ENCODE measurements at regions not wholly inside any gene's neighbourhood (a gene's known extent, or its start where the extent isn't known, plus 50 kb on each side); places are given as distances from the start of the nearest gene placed in this dataset.
"Not testable (repeated sequence)": the region's sequence is repeated elsewhere in the genome, so short reads cannot be mapped to it uniquely, and the experiment has no call there.

DNA sequence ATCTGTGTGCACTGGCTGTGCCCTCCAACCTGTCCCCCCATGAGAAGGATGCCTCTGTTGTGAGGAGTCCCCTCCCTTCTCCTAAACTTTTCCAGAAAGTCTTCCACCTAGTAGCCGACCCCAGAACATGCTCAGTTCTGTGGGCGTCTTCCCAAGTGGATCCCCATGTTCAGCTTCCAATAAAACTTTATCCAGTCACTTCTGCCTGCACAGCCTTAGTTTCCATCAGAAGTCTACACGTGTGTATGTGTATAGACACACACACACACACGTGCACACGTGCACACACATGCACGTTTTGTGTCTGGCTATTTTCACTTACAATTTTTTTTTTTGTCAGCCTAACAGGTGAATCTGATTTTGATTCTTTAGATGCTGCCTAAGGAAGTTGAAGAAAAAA is 115.1 kb downstream of the RTP5 start:
- no peak for DNase-seq

DNA sequence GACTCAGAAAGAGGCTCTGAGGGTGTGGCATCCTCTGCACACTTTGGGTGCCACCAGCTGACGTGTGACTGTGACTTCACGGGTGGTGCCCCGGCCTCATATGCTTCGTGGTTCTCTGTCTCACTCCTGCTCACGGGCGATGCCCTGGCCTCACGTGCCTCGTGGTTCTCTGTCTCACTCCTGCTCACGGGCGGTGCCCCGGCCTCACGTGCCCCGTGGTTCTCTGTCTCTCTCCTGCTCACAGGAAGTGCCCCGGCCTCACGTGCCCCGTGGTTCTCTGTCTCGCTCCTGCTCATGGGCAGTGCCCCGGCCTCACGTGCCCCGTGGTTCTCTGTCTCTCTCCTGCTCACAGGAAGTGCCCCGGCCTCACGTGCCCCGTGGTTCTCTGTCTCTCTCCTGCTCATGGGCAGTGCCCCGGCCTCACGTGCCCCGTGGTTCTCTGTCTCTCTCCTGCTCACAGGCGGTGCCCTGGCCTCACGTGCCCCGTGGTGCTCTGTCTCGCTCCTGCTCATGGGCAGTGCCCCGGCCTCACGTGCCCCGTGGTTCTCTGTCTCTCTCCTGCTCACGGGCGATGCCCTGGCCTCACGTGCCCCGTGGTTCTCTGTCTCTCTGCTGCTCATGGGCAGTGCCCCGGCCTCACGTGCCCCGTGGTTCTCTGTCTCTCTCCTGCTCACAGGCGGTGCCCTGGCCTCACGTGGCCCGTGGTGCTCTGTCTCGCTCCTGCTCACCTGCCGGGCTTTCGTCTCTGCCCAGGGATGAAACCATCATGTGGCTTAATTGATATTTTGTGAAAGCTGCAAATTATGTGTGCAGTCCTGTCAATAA is 115.8 kb downstream of the RTP5 start:
- not testable (repeated sequence) for DNase-seq

DNA sequence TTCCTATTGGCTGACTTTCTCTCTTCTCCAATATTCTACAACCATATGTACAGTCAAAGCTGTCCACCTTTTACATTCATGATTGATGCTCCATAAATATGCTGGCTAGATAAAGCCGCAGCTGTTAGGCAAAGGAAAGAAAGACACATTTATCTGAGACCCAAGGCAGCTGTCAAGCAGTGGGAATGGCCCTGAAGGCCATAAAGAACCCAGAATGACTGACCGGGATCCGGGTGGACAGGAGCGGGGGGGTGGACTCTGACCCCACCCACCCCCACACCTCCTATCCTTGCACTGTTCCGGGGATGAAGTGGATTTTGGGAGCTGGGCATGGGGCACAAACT is 116.4 kb downstream of the RTP5 start:
- DNase-seq: no peak

DNA sequence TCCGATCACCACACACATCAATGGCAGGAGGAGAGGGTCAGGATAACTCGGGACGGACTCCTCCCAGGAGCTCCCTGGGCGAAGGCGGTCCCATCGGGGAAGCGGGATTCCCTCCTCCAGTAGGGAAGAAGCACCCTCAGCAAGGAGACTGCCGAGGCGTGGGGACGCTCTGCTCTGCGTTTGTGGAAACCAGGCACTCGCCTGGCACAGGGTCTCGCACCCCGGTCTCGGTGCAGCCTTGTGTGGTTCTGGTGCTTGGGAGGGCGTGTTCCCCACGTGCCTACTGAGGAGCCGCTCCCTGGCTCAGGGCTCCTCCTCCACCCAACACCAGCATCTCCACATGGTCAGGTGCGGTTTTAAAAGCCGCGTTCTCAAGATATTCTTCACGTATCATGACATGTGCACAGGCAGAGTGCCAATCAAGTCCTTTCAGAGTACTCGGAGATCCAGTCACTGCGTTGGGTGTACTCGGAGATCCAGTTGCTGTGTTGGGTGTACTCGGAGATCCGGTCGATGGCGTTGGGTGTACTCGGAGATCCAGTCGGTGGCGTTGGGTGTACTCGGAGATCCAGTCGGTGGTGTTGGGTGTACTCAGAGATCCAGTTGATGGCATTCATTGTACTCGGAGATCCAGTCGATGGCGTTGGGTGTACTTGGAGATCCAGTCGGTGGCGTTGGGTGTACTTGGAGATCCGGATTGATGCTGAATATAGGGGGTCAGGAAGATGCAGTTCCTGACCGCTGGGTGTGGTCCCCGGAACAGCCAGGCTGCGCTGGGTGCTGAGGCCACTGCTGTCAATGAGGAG is 117.5 kb downstream of the RTP5 start:
- no peak for DNase-seq

DNA sequence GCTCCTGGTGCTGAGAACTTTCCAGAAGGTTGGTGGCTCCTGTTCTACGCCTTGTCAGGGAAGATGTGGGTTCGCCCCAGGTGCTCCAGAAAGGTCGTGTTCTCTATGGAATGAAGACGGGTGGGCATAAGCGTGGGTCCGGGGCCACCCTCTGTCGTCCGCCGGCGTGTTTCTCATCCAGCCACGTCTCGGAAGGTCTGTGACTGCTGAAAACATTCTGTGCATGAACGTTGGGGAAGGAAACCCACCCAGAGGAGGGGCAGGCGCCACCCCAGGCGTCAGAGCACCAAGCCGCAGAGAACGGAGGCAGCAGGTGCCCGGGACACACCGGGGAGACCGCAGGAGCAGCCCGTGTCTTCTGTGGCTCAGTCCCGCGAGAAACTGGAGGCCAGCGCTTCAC is 118.2 kb downstream of the RTP5 start:
- DNase-seq: no peak

DNA sequence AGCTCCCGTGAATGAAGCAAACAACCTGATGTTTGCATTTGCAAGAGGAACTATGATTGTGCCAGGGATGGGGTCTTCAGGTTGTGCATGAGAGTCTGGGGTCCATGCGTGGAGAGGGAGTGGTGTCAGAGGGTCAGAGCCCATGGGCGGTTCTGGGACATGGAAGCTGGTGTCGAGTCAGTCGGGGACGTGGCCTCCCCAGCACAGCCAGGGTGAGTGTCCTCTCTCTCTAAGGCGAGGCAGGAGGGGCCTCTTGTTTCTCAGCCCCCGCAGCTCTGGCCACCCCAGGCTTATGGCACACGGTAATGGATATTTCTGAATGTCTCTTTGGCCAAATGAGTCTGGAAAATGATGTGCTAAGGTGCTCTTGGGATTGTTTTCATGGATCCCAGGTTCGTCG is 118.6 kb downstream of the RTP5 start:
- DNase-seq: no peak

DNA sequence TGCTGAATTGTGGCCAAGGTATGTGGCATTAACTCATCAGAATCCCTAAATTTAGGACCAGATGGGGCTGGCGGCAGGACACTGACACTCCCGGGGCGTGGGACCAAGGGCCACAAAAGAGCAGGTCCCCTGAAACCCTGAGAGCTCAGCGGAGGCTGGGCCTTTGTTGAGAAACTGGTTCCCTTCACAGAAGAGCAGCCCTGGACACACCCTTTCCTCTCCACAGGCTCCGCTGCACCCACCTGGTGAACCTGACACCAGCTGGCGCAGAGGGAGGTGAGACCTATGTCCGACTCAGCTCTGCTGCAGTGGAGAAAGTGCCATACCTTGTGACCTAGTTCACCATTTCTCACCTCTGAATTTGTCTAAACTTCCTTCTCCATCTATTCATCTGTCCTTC is 119.5 kb downstream of the RTP5 start:
- no peak for DNase-seq

DNA sequence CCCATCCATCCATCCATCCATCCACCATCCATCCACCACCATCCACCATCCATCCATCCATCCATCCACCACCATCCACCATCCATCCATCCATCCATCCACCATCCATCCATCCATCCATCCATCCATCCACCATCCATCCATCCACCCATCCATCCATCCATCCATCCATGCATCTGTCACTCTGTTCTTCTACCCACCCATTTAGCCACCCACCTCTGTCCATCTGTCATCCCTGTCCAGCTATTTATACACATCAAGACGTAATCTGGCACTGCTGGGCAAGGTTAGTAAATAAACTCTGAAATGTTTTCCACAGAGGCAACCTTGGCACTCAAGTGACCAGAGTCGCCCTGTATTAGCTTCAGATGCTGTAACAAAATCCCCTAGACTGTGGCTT is 120.9 kb downstream of the RTP5 start:
- DNase-seq: no peak

DNA sequence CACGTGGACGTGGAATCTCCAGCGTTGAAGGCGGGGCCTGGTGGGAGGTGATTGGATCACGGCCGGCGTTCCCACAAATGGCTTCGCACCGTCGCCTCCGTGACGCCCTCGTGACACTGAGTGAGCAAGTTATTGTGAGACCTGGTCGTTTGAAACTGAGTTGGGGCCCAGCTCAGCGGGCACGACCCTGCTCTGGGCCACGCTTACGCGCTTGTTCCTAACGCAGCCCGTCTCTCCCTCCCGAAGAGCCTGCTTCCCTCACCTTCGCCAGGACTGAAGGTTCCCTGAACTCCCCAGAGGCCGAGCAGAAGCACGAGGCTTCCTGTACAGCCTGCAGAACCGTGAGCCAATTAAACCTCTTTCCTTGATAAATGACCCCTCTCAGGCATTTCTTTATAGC is 121.8 kb downstream of the RTP5 start:
- no peak for DNase-seq

DNA sequence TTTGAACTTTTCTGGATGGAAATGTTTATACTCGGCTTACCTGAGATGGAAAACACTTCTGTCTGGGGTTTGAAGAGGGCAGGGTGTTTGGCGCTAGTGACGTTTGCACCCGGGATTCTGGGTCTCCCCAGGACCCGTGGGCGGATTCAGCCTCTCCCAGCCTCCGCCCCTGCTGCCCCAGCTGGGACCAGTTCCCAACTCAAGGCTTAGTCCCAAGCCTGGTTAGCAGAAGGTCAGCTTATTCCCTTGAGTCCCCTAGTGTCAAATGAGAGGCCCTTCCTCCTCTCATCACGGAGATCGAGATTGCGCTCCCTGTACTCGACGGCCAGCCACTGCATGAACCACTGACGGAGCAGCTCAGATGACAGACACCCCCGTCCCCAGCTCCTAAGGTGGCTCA is 123.2 kb downstream of the RTP5 start:
- DNase-seq: no peak

DNA sequence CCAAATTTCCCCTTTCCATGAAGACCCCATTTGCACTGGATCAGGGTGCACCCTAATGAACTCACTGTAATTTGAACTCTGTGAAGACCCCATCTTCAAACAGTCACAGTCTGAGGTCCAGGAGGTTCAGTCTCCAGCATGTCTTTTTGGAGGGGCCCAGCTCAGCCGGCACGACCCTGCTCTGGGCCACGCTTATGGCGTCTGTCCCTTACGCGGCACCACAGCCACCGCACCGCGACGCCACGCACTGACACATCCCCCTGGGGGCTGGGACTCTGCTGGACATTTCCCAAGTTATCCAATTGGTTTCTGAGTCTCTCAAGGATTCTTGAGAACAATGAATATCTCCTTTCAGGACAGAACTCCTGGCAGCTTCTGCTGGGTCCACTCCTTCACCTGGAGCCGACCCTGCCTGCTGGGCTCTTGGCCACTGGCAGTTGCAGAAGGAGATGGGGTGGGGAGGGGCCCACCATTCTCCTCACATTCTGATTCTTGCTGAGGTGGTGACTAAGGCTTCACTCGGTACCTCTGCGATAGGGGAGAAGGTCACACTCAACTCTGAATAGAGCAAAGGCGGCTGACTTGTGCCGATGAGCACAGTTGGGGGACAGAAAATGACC is 124.0 kb downstream of the RTP5 start:
- no peak for DNase-seq

DNA sequence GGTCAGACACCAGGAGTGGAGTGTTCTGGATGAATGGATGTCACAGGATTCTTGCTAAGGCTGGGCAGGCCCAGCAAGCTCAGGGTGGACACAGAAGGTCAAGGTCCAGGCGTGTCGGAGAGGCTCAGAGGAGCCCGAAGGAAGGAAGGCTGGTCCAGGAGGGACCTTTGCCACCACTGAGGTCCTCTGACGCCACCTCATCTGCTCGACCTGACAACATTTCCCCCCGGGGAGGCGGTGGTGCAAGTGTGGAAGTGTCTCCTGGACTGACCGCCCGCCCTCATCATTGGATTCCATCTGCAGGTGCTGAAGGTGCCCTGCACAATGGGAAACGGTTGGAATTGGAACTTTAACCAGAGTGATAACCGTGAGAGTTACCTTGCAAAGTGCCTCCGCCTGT is 124.6 kb downstream of the RTP5 start:
- DNase-seq: no peak

DNA sequence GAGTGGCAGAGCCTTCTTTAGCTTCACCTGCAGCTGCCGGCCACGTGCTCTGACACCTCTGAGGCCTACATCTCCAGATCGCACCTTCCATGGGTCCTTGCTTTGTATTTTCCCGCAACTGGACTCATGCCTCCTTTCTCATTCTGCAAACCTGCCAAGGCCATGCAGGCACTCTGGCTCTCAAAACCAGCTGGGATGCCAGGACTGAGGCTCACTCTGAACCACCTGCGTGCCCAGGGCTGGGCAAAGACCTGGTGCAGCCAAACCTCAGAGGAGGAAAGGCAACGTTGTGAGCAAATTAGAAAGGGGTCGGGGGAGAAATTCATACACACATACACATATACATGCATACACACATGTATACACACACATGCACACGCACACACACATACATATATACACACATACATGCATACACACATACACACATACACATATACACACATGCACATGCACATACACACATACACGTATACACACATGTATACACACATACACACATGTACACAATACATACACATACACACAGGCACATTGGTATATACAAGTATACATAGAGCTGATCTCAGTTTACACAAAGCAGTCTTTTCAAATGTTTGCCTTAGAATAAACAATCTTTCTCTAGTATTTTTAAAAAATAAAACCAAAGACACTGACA is 125.2 kb downstream of the RTP5 start:
- DNase-seq: no peak

DNA sequence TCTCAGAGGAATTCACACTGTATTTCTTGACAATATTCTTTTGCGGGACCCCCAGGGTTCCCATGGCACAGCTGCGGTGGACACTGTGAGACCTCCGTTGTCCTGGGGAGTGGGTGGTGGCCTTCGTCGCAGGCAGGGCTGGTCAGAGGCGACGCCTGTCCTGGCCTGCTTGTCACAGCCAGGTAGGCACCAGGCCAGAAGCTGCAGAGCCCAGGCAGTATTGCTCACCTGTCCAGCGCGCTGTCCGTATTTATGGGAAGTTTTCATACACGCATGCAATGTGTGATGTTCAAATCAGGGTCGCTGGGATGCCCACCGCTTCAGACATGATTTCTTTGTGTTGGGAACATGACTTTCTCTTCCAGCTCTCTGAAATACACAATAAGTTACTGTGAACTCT is 126.6 kb downstream of the RTP5 start:
- DNase-seq: no peak

DNA sequence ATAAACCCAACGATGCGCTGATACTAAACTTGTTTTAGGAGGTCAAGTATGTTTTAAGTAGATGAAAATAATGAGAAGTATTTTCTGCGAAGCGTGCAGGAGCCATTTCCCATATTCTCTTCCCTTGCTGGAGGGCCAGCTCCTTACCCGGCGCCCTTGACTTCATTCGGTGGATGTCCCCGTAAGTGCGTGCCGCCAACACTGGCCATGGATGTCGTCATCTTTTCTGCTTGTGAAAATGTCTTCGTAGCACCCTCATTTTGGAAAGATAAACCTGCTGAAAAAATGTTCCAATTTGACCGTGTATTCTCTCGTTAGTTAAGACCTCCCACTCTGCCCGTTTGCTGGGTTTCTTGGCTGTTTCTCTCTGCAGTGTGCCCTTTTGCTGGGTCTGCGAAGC is 127.5 kb downstream of the RTP5 start:
- DNase-seq: no peak

DNA sequence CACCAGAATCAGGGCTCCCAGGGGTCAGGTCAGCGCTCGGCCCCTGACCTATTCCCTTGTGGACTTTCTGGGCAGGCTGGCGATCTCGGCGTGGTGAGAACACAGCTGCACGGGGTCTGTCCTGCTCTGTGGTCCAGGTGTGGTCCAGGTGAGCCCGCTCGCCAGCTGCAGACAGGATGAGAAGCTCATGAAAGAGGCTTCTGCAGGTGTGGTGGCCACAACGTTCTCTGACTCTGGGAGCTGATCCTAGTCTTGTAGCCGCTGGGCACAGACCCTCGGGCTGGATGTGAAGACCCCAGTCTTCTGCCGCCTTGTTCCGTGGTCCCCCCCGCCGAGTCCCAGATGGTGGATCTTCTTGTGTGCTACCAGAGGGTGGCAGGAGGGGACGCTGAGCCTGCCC is 129.7 kb downstream of the RTP5 start:
- DNase-seq: no peak

DNA sequence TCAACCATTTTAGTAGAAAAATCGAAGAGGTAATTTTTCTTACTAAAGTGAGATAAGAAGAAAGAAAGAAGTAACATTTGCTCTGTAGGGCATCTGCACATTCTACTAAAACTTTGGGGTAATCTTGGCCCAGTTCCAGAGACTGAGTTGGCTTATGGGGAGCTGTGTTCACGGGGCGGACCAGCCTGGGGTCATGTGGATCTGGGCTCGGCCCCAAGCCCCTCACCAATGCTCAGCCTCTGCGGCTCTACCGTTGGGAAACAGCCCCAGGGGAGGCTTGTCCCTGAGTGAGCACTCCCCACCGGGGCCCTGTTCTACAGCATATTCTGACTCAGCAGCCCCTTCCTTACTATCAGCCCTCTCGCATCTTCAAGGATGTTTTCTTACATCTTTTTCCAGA is 132.3 kb downstream of the RTP5 start:
- DNase-seq: no peak

DNA sequence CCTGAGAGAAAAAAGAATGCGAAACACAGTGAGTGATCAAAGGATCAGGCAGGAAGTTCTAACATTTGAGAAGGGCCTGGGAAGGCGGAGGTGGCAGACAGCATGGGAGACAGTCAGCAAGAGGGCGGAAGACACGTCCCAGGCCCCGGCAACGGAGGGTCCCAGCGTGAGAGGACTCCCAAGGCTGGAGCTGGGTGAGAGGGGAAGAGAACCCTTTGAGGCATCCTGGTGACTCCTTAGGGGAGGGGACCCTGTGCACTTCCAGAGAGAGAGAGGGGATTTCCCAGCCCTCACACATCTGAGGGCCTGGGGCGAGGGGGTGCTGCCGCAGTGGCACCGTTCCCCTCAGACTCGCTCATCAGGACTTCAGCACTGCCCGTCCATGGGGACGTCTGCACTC is 133.4 kb downstream of the RTP5 start:
- DNase-seq: no peak

DNA sequence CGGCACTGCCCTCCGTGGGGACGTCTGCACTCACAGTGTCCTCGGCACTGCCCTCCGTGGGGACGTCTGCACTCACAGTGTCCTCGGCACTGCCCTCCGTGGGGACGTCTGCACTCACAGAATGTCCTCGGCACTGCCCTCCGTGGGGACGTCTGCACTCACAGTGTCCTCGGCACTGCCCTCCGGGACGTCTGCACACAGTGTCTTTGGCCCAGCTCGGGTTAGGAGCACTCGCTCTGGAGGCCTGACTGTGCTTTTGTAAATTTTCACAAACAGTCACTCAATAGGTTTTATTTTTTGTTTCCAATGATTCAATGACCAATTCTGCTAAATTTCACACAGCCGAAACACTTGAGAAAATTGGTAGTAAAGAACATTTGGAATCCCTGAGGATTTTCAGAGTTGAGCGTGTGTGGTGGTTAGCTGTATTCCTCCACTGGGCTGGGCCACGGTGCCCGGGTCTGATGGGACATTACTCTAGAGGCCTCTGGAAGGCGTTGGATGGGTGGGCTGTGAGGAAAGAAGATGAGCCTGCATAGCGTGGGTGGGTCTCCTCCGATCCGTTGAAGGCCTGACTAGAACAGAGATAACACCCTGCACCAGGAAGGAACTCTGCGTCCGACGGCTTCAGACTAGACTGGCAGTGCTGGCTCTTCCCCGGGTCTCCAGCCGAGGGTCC is 134.8 kb downstream of the RTP5 start:
- DNase-seq: no peak

DNA sequence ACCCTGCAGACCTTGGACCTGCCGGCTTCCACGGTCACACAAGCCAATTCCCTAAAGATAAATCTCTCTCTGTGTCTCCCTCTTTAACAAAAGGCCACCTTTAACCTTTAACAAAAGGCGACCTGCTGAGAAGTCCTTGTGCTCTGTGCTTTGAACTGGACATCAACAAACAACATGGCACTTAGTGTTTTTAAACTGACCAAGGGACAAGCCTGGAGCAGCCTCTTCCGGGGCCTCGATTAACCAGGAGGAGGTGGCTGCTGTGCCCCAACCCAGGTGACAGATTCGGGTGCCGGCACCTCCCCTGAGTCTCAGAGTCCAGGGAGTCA is 135.3 kb downstream of the RTP5 start:
- DNase-seq: no peak

DNA sequence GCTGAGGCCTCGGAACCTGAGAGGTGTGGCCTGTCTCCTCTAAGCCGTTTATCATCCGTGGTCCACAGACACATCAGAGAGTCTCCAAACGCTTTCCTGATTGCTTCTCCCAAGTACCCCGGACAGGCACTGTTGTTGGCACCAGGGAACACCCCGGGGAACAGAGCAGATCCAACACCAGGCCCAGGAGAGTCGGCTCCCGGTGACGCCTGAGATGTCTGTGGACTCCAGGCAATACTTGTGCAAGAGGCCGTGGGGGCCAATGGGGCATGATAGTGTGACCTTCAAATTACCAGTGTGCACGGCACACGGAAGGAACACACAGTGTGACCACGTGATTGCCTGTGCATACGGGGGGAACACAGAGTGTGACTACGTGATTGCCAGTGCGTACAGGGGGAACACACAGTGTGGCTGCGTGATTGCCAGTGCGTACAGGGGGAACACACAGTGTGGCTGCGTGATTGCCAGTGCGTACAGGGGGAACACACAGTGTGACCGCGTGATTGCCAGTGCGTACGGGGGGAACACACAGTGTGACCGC is 136.6 kb downstream of the RTP5 start:
- not testable (repeated sequence) for DNase-seq

DNA sequence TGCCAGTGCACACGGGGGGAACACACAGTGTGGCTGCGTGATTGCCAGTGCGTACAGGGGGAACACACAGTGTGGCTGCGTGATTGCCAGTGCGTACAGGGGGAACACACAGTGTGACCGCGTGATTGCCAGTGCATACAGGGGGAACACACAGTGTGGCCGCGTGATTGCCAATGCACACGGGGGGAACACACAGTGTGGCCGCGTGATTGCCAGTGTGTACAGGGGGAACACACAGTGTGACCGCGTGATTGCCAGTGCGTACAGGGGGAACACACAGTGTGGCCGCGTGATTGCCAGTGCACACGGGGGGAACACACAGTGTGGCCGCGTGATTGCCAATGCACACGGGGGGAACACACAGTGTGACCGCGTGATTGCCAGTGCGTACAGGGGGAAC is 139.4 kb downstream of the RTP5 start:
- not testable (repeated sequence) for DNase-seq

DNA sequence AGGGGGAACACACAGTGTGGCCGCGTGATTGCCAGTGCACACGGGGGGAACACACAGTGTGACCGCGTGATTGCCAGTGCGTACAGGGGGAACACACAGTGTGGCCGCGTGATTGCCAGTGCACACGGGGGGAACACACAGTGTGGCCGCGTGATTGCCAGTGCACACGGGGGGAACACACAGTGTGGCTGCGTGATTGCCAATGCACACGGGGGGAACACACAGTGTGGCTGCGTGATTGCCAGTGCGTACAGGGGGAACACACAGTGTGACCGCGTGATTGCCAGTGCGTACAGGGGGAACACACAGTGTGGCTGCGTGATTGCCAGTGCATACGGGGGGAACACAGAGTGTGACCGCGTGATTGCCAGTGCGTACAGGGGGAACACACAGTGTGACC is 140.3 kb downstream of the RTP5 start:
- not testable (repeated sequence) for DNase-seq
